ENCODE measurements at regions not wholly inside any gene's neighbourhood (a gene's known extent, or its start where the extent isn't known, plus 50 kb on each side); places are given as distances from the start of the nearest gene placed in this dataset.

DNA sequence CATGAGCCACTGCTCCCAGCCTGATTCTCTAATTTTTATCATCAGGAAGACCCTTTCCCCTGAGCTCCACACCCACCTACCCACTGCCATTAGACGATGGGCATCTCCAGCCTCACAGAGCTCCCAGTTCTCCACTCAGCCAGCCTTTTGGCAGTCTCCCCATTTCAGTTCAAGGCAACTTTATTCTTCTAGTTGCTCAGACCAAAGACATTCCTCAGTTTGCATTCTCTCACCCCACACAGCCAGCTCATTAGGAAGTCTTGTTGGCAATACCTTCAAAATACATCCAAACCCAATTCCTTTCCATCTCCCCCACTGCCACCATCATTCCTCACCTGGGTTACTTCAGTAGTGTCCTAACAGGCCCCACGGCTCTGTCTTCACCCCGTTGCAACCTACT is 53.4 kb upstream of the COX20 start:
- no peak overlapping the region for H3K27ac Mint-ChIP-seq
- ChIA-PET POLR2A (no interaction called here), CTCF (no interaction called here)
- intact Hi-C loops (cut with DNase I, micrococcal nuclease): no loop called here
- H3K4me1 Mint-ChIP-seq (ENCODE audit: low read depth): no peaks in the 10 kb centered on the region
- Histone ChIP-seq H3K27me3 (ENCODE audit: control insufficient read depth in 1 of 2, insufficient read depth in 2 of 2, low read length in 2 of 2) (no peaks in the 10 kb centered on the region), H3K27ac (ENCODE audit: low read depth in 1 of 2, low read length in 2 of 2) (no peak overlapping the region), H3K4me3 (ENCODE audit: low read length) (no peak overlapping the region), H3K9me3 (ENCODE audit: control insufficient read depth in 1 of 2, insufficient read depth in 1 of 2, low read length in 2 of 2) (no peaks in the 10 kb centered on the region), H3K4me1 (ENCODE audit: insufficient read depth, low read length) (no peaks in the 10 kb centered on the region), H3K36me3 (ENCODE audit: insufficient read depth, low read length) (no peaks in the 10 kb centered on the region)
- no peak overlapping the region for H3K4me3 Mint-ChIP-seq
- H3K9me3 Mint-ChIP-seq: no peaks in the 10 kb centered on the region
- TF ChIP-seq, protein P1, sequence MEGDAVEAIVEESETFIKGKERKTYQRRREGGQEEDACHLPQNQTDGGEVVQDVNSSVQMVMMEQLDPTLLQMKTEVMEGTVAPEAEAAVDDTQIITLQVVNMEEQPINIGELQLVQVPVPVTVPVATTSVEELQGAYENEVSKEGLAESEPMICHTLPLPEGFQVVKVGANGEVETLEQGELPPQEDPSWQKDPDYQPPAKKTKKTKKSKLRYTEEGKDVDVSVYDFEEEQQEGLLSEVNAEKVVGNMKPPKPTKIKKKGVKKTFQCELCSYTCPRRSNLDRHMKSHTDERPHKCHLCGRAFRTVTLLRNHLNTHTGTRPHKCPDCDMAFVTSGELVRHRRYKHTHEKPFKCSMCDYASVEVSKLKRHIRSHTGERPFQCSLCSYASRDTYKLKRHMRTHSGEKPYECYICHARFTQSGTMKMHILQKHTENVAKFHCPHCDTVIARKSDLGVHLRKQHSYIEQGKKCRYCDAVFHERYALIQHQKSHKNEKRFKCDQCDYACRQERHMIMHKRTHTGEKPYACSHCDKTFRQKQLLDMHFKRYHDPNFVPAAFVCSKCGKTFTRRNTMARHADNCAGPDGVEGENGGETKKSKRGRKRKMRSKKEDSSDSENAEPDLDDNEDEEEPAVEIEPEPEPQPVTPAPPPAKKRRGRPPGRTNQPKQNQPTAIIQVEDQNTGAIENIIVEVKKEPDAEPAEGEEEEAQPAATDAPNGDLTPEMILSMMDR (IDR thresholded peaks at IDR 0.05): no peak
- H3K36me3 Mint-ChIP-seq (ENCODE audit: low read depth): no peaks in the 10 kb centered on the region
- DNase-seq: no peak
- ATAC-seq (ENCODE audit: poor library complexity): no peak
- H3K27me3 Mint-ChIP-seq: no peaks in the 10 kb centered on the region

DNA sequence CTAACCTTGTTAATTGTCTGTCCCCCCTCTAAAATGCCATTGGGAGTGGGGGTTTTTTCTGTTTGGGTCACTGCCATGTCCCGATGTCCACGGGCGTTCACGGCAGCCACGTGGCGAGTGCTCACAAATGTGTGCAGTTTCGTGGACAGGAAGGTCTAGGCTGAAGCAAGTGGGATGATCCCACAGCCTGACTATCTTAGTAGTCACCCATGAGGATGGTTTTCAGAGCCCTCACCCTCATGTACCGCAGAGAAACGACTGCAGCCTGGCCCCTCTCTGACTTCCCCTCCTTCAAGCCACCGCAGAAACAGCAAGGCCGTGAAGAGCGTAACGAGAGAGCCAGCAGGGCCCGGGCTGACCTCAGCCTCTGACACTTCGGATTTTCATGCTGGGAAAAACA is 52.3 kb upstream of the COX20 start:
- H3K36me3 Mint-ChIP-seq (ENCODE audit: low read depth): no peaks in the 10 kb centered on the region
- ChIA-PET CTCF (no interaction called here), POLR2A (no interaction called here)
- no peaks in the 10 kb centered on the region for H3K27me3 ChIP-seq (ENCODE audit: control insufficient read depth in 1 of 2, insufficient read depth in 2 of 2, low read length in 2 of 2)
- H3K4me3 ChIP-seq (ENCODE audit: low read length): no peak overlapping the region
- intact Hi-C loops (cut with DNase I, micrococcal nuclease): no loop called here
- ATAC-seq (ENCODE audit: poor library complexity) (no peak), DNase-seq (no peak)
- TF ChIP-seq, protein P1 (IDR thresholded peaks at IDR 0.05): no peak
- H3K27me3 Mint-ChIP-seq: no peaks in the 10 kb centered on the region
- H3K27ac Mint-ChIP-seq: no peak overlapping the region
- H3K36me3 ChIP-seq (ENCODE audit: insufficient read depth, low read length): no peaks in the 10 kb centered on the region
- H3K27ac ChIP-seq (ENCODE audit: low read depth in 1 of 2, low read length in 2 of 2): no peak overlapping the region
- H3K9me3 Mint-ChIP-seq: no peaks in the 10 kb centered on the region
- no peak overlapping the region for H3K4me3 Mint-ChIP-seq
- H3K4me1 ChIP-seq (ENCODE audit: insufficient read depth, low read length): no peaks in the 10 kb centered on the region
- H3K4me1 Mint-ChIP-seq (ENCODE audit: low read depth): no peaks in the 10 kb centered on the region
- H3K9me3 ChIP-seq (ENCODE audit: control insufficient read depth in 1 of 2, insufficient read depth in 1 of 2, low read length in 2 of 2): no peaks in the 10 kb centered on the region
